Prostate gland (tissue), 2 donors: ENCODE measurements at regions not wholly inside any gene's neighbourhood (a gene's known extent, or its start where the extent isn't known, plus 50 kb on each side); places are given as distances from the start of the nearest gene placed in this dataset.

Experiments
- POLR2AphosphoS5 ChIP-seq: sonication (generic); formaldehyde crosslinking; IDR thresholded peaks from one replicate; pipeline ENCODE4 v1.6.1; 2017; ENCODE audit warnings: antibody characterized with exemption
- TF ChIP-seq, protein P1 (sequence below), 4 experiments: fragments of 200-600 bp in 2 of 4; fragments of 450-650 bp in 2 of 4; sonication (generic) in 2 of 4; IDR thresholded peaks; 1 replicate in 3 of 4; 2 replicates in 1 of 4; pipeline ENCODE4 v1.5.1; 2016 to 2019; ENCODE audit warnings: antibody characterized with exemption in 4 of 4, mild to moderate bottlenecking in 2 of 4, moderate library complexity in 2 of 4

DNA sequence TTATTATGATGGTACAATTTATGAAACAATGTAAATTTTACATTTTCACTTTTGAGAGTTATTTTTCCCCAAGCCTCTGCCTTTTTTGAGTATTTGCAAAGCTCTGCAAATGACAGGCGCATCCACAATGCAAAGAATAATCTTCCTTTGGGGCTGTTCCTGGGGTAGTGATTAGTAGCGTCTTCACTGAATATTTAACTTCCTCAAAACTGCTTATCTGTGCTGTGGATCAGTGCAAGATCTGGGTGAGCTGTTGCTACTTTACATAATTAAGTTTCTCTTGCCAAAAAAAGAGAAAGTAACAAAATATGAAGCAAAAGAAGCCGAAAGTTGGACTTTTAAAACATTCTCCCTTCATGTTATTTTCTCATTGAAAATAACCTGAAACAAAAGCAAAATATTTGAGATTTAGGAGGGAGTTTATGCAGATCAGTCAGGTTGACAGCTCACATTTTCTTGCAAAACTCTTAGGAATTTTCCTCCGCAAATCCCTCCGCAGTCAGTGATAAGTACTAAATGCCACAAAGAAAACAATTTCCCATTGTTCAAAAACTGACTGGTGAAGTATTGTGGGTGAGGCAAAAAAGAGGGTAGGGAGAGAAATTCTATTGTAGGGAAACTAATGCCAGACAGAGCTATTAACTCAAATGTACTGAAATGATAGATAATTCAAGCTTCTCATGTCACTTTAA, 276.4 kb upstream of the B3GALT2 start:
- TF ChIP-seq, protein P1, sequence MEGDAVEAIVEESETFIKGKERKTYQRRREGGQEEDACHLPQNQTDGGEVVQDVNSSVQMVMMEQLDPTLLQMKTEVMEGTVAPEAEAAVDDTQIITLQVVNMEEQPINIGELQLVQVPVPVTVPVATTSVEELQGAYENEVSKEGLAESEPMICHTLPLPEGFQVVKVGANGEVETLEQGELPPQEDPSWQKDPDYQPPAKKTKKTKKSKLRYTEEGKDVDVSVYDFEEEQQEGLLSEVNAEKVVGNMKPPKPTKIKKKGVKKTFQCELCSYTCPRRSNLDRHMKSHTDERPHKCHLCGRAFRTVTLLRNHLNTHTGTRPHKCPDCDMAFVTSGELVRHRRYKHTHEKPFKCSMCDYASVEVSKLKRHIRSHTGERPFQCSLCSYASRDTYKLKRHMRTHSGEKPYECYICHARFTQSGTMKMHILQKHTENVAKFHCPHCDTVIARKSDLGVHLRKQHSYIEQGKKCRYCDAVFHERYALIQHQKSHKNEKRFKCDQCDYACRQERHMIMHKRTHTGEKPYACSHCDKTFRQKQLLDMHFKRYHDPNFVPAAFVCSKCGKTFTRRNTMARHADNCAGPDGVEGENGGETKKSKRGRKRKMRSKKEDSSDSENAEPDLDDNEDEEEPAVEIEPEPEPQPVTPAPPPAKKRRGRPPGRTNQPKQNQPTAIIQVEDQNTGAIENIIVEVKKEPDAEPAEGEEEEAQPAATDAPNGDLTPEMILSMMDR (IDR thresholded peaks at IDR 0.05), result no peak
- TF ChIP-seq POLR2AphosphoS5, result no peak
